Esophagus mucosa (tissue), 1 donor: ENCODE measurements at regions not wholly inside any gene's neighbourhood (a gene's known extent, or its start where the extent isn't known, plus 50 kb on each side); places are given as distances from the start of the nearest gene placed in this dataset.
"Not testable (repeated sequence)": the region's sequence is repeated elsewhere in the genome, so short reads cannot be mapped to it uniquely, and the experiment has no call there.

Source experiments
- ATAC-seq: fragments of 200-7000 bp; cut with Tn5 transposase; one replicate; pipeline ENCODE4 v1.9.1; 2020
- donor health status: DM: yes; HTN: yes; CAD: no.

GRCh38 chr9:62655705-62656104 lies 1465.9 kb downstream of the SPATA31A7 start:
- ATAC-seq, result not testable (repeated sequence)

- ATAC-seq, result not testable (repeated sequence)
These were observed 1473.1 kb downstream of the SPATA31A7 start for GRCh38 chr9:62662733-62663507.

- ATAC-seq, result not testable (repeated sequence)
These were observed 1473.7 kb downstream of the SPATA31A7 start for GRCh38 chr9:62663512-62663911.

- ATAC-seq, result peak; percentile 74
These were observed 1477.4 kb downstream of the SPATA31A7 start for GRCh38 chr9:62667137-62667824.

GRCh38 chr9:62677016-62677415 lies 1487.2 kb downstream of the SPATA31A7 start:
- ATAC-seq, result peak; percentile 93

GRCh38 chr9:62678336-62678735 lies 1488.5 kb downstream of the SPATA31A7 start:
- not testable (repeated sequence) for ATAC-seq

- not testable (repeated sequence) for ATAC-seq
These were observed 1489.2 kb downstream of the SPATA31A7 start for GRCh38 chr9:62679020-62679419.

- not testable (repeated sequence) for ATAC-seq
These were observed 1495.2 kb downstream of the SPATA31A7 start for GRCh38 chr9:62684833-62685647.

- not testable (repeated sequence) for ATAC-seq
These were observed 1496.5 kb downstream of the SPATA31A7 start for GRCh38 chr9:62686313-62686712.

GRCh38 chr9:62693019-62693418 lies 1503.2 kb downstream of the SPATA31A7 start:
- not testable (repeated sequence) for ATAC-seq

- not testable (repeated sequence) for ATAC-seq
These were observed 1521.5 kb downstream of the SPATA31A7 start for GRCh38 chr9:62711317-62711716.

GRCh38 chr9:62725580-62725979 lies 1535.7 kb downstream of the SPATA31A7 start:
- not testable (repeated sequence) for ATAC-seq

GRCh38 chr9:62730229-62731000 lies 1540.6 kb downstream of the SPATA31A7 start:
- ATAC-seq, result not testable (repeated sequence)

- ATAC-seq, result not testable (repeated sequence)
These were observed 1541.2 kb downstream of the SPATA31A7 start for GRCh38 chr9:62731015-62731414.

GRCh38 chr9:62737004-62737606 lies 1547.3 kb downstream of the SPATA31A7 start:
- ATAC-seq, result not testable (repeated sequence)

- ATAC-seq, result not testable (repeated sequence)
These were observed 1548.1 kb downstream of the SPATA31A7 start for GRCh38 chr9:62737915-62738314.

GRCh38 chr9:62745774-62746529 lies 1556.1 kb downstream of the SPATA31A7 start:
- ATAC-seq, result not testable (repeated sequence)
